ENCODE measurements at regions not wholly inside any gene's neighbourhood (a gene's known extent, or its start where the extent isn't known, plus 50 kb on each side); places are given as distances from the start of the nearest gene placed in this dataset.

DNA sequence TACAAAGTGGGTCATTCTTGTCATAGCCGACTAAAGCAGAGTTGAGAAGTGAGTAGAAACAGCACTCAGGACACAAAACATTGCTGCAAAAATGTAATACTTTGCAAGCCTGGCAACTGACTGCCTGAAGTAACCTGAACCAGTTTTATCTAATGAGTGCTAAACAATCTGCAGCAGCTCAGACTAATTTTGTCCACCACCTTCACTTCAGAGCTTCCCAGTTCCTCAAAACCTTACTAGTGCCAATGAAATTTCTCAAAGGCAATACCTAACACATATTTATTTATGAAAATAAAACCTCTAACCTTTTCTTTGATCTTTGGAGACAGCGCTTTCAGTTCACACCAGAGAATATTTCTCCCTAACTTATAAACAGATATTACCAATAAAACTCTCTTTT, 56.7 kb upstream of the FKBP1C start:
- TF ChIP-seq, protein P1, sequence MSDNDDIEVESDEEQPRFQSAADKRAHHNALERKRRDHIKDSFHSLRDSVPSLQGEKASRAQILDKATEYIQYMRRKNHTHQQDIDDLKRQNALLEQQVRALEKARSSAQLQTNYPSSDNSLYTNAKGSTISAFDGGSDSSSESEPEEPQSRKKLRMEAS (IDR thresholded peaks at IDR 0.05), result no peak
- TF ChIP-seq, protein P2, sequence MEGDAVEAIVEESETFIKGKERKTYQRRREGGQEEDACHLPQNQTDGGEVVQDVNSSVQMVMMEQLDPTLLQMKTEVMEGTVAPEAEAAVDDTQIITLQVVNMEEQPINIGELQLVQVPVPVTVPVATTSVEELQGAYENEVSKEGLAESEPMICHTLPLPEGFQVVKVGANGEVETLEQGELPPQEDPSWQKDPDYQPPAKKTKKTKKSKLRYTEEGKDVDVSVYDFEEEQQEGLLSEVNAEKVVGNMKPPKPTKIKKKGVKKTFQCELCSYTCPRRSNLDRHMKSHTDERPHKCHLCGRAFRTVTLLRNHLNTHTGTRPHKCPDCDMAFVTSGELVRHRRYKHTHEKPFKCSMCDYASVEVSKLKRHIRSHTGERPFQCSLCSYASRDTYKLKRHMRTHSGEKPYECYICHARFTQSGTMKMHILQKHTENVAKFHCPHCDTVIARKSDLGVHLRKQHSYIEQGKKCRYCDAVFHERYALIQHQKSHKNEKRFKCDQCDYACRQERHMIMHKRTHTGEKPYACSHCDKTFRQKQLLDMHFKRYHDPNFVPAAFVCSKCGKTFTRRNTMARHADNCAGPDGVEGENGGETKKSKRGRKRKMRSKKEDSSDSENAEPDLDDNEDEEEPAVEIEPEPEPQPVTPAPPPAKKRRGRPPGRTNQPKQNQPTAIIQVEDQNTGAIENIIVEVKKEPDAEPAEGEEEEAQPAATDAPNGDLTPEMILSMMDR (IDR thresholded peaks at IDR 0.05), result no peak
- no peak for TF ChIP-seq RAD21 (conservative IDR thresholded peaks at IDR 0.05 in 1 of 2, IDR thresholded peaks at IDR 0.05 in 1 of 2)
- no peak for TF ChIP-seq HOXA7 (CRISPR knock-in tag; IDR thresholded peaks at IDR 0.05)
- no peak for TF ChIP-seq SMC3 (IDR thresholded peaks at IDR 0.05)
- TF ChIP-seq JUN (IDR thresholded peaks at IDR 0.05), result no peak

All from A549 (cell line).